SU-DHL-6 (cell line): ENCODE measurements at regions not wholly inside any gene's neighbourhood (a gene's known extent, or its start where the extent isn't known, plus 50 kb on each side); places are given as distances from the start of the nearest gene placed in this dataset.

ENCODE experiments used
- H2AFZ ChIP-seq: fragments of 200-600 bp; sonication (generic); 2 replicates; pipeline ENCODE4 v1.6.1; 2014; ENCODE audit warnings: low read depth, mild to moderate bottlenecking, moderate library complexity, mixed read lengths, antibody characterized with exemption, low read length; ENCODE audit not compliant: severe bottlenecking
- H3F3A ChIP-seq: fragments of 200-600 bp; shearing (Covaris generic); 2 replicates; pipeline ENCODE4 v1.6.0; 2016; ENCODE audit warnings: antibody characterized with exemption, mild to moderate bottlenecking; ENCODE audit not compliant: insufficient read depth
- H3K27ac ChIP-seq: fragments of 200-600 bp; sonication (generic); 2 replicates; pipeline ENCODE4 v1.5.1; 2016; ENCODE audit warnings: low read depth, mild to moderate bottlenecking, low read length, moderate library complexity, mixed read lengths
- H3K27me3 ChIP-seq: fragments of 200-600 bp; sonication (generic), shearing (Covaris generic); 2 replicates; pipeline ENCODE4 v1.6.0; 2014; ENCODE audit warnings: mild to moderate bottlenecking, low read length
- H3K36me3 ChIP-seq: fragments of 200-600 bp; sonication (generic); 2 replicates; pipeline ENCODE4 v1.6.1; 2014; ENCODE audit warnings: mild to moderate bottlenecking, low read length, mixed read lengths
- H3K4me2 ChIP-seq: fragments of 300-600, 200-600 bp; shearing (Covaris generic), sonication (generic); 2 replicates; pipeline ENCODE4 v1.6.0; 2014; ENCODE audit warnings: low read length, low read depth, mild to moderate bottlenecking; ENCODE audit not compliant: poor library complexity, severe bottlenecking
- H3K4me3 ChIP-seq: fragments of 200-600 bp; sonication (generic); 2 replicates; pipeline ENCODE4 v1.5.1; 2014; ENCODE audit warnings: antibody characterized with exemption, low read length, mild to moderate bottlenecking, mixed read lengths; ENCODE audit not compliant: insufficient read depth, poor library complexity, severe bottlenecking
- H3K79me2 ChIP-seq: fragments of 200-600 bp; sonication (generic); 2 replicates; pipeline ENCODE4 v1.6.1; 2014; ENCODE audit warnings: mild to moderate bottlenecking, low read length, moderate library complexity; ENCODE audit not compliant: insufficient read depth
- H3K9ac ChIP-seq: fragments of 200-600 bp; sonication (generic); 2 replicates; pipeline ENCODE4 v1.7.0; 2014; ENCODE audit warnings: mild to moderate bottlenecking, low read length
- H3K9me2 ChIP-seq: fragments of 200-600 bp; sonication (generic); replicated peaks from 2 replicates; pipeline ENCODE4 v1.6.1; 2014; ENCODE audit warnings: low read length; ENCODE audit not compliant: insufficient read depth
- H3K9me3 ChIP-seq: fragments of 200-600 bp; sonication (generic); 2 replicates; pipeline ENCODE4 v1.6.1; 2014; ENCODE audit warnings: low read length, mixed read lengths; ENCODE audit not compliant: insufficient read depth
- H4K20me1 ChIP-seq: fragments of 200-600 bp; sonication (generic); 2 replicates; pipeline ENCODE4 v1.6.1; 2014; ENCODE audit warnings: low read depth, mild to moderate bottlenecking, antibody characterized with exemption, low read length, moderate library complexity, mixed read lengths
- EZH2phosphoT487 ChIP-seq: fragments of 200-600 bp; sonication (generic), shearing (Covaris generic); conservative IDR thresholded peaks from 2 replicates; pipeline ENCODE4 v1.6.1; 2018; ENCODE audit warnings: mild to moderate bottlenecking, antibody characterized with exemption, low read length, moderate library complexity, mixed read lengths
- TF ChIP-seq, protein P1 (sequence below): fragments of 200-600 bp; sonication (generic); IDR thresholded peaks from one replicate; pipeline ENCODE4 v1.5.1; 2017; ENCODE audit warnings: antibody characterized with exemption, mild to moderate bottlenecking, low read length, moderate library complexity; ENCODE audit not compliant: insufficient read depth, poor library complexity, severe bottlenecking

DNA sequence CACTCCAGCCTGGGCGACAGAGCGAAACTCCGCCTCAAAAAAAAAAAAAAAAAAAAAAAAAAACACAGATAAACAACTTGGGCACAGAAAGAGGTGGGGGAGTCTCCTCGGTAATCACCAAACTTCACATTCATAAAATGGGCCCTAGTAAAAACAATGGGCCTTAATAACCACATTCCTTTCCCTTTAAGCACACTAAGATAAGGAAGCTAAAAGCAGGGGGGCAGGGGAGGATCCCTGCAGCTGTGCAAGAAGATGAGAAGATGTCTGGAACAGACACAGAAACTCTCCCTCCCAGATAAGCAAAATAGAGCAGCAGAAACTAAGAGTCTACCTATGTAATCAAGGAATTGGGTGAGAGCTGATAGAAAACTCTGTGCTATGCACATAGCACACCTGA, 111.2 kb upstream of the FAM174A start:
- Histone ChIP-seq H3K27ac (no peak overlapping the region), H3K36me3 (no peaks in the 10 kb centered on the region), H3K79me2 (no peaks in the 10 kb centered on the region), H3K4me2 (no peak overlapping the region), H3F3A (no peaks in the 10 kb centered on the region), H4K20me1 (no peaks in the 10 kb centered on the region), H3K27me3 (no peaks in the 10 kb centered on the region), H3K9me3 (peaks cover 13% of the 10 kb centered on the region; the same call in 1 of the 2 replicates), H3K9me2 (no peaks in the 10 kb centered on the region), H3K9ac (no peak overlapping the region), H3K4me3 (no peak overlapping the region), H2AFZ (no peak overlapping the region)
- no peak for TF ChIP-seq EZH2phosphoT487
- TF ChIP-seq, protein P1, sequence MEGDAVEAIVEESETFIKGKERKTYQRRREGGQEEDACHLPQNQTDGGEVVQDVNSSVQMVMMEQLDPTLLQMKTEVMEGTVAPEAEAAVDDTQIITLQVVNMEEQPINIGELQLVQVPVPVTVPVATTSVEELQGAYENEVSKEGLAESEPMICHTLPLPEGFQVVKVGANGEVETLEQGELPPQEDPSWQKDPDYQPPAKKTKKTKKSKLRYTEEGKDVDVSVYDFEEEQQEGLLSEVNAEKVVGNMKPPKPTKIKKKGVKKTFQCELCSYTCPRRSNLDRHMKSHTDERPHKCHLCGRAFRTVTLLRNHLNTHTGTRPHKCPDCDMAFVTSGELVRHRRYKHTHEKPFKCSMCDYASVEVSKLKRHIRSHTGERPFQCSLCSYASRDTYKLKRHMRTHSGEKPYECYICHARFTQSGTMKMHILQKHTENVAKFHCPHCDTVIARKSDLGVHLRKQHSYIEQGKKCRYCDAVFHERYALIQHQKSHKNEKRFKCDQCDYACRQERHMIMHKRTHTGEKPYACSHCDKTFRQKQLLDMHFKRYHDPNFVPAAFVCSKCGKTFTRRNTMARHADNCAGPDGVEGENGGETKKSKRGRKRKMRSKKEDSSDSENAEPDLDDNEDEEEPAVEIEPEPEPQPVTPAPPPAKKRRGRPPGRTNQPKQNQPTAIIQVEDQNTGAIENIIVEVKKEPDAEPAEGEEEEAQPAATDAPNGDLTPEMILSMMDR: no peak

DNA sequence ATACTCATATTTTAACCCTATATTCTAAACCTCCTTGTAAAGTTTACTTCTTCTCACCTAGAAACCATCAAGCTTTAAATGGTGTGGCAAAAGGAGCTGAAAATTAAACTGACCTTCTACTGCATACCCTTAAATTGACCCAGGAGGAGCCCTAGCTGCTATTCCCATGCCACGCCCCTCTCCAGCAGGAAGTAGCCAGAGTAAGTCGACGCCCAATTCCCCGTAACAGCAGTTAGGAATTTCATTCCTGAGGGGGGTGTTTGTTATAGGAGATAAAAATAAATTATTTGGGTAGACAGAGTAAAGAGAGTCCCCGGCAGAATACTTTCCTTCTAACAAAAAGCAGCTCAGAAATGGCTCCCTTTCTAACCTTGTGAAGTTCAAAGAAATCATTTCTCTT, 111.8 kb upstream of the FAM174A start:
- no peaks in the 10 kb centered on the region for H3K36me3 ChIP-seq
- no peaks in the 10 kb centered on the region for H3K27me3 ChIP-seq
- no peak overlapping the region for H2AFZ ChIP-seq
- no peak overlapping the region for H3K9ac ChIP-seq
- no peak overlapping the region for H3K27ac ChIP-seq
- no peaks in the 10 kb centered on the region for H3K9me2 ChIP-seq
- no peaks in the 10 kb centered on the region for H3K79me2 ChIP-seq
- TF ChIP-seq EZH2phosphoT487: no peak
- TF ChIP-seq, protein P1: no peak
- H3F3A ChIP-seq: no peaks in the 10 kb centered on the region
- peaks cover 13% of the 10 kb centered on the region; the same call in 1 of the 2 replicates for H3K9me3 ChIP-seq
- no peak overlapping the region for H3K4me3 ChIP-seq
- no peak overlapping the region for H3K4me2 ChIP-seq
- H4K20me1 ChIP-seq: no peaks in the 10 kb centered on the region

DNA sequence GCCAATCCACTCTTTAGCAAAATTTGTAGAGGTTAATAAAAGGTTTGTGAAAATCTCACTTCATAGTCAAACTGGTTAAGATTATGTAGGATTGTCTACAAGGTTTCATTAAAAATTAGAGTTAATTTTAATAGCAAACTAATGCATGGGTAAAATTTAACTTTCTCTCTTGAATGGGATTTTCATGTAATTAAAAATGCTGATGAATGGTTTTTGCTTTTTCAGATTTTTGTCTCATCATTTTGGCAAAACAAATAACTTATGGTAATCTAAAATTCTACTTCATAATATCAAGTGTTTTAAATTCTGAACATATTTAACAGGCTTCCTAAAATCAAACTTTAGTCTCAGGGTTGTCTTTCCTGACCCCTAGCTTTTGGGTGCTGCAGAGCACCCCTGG, 113.8 kb upstream of the FAM174A start:
- Histone ChIP-seq H3K9ac (no peak overlapping the region), H3K4me3 (no peak overlapping the region), H3K9me2 (no peaks in the 10 kb centered on the region), H3K36me3 (no peaks in the 10 kb centered on the region), H3K27me3 (no peaks in the 10 kb centered on the region), H3K9me3 (peaks cover 13% of the 10 kb centered on the region; the same call in 1 of the 2 replicates), H3K27ac (no peak overlapping the region), H3F3A (no peaks in the 10 kb centered on the region), H3K79me2 (no peaks in the 10 kb centered on the region), H3K4me2 (no peak overlapping the region), H2AFZ (no peak overlapping the region), H4K20me1 (no peaks in the 10 kb centered on the region)
- TF ChIP-seq, protein P1: no peak
- no peak for TF ChIP-seq EZH2phosphoT487
